GM04504 (cell line): ENCODE measurements at regions not wholly inside any gene's neighbourhood (a gene's known extent, or its start where the extent isn't known, plus 50 kb on each side); places are given as distances from the start of the nearest gene placed in this dataset.
"Not testable (repeated sequence)": the region's sequence is repeated elsewhere in the genome, so short reads cannot be mapped to it uniquely, and the experiment has no call there.

ENCODE experiments used
- DNase-seq: peaks from one replicate; pipeline ENCODE4 v3.0.0-alpha.2; 2012; ENCODE audit warnings: low read depth

- no peak for DNase-seq
Observed at GRCh38 chr22:22168941-22169867, 75.4 kb upstream of the VPREB1 start.

GRCh38 chr22:22168190-22168940 is 76.2 kb upstream of the VPREB1 start:
- DNase-seq = no peak

GRCh38 chr22:22167791-22168189 is 76.8 kb upstream of the VPREB1 start:
- DNase-seq = no peak

- no peak for DNase-seq
Observed at GRCh38 chr22:22166941-22167713, 77.5 kb upstream of the VPREB1 start.

GRCh38 chr22:22165936-22166710 is 78.5 kb upstream of the VPREB1 start:
- no peak for DNase-seq

- DNase-seq = no peak
Observed at GRCh38 chr22:22164541-22165272, 79.9 kb upstream of the VPREB1 start.

GRCh38 chr22:22161924-22162851 is 82.4 kb upstream of the VPREB1 start:
- DNase-seq = no peak

GRCh38 chr22:22160768-22161167 is 83.8 kb upstream of the VPREB1 start:
- DNase-seq = not testable (repeated sequence)

- DNase-seq = no peak
Observed at GRCh38 chr22:22159384-22159783, 85.2 kb upstream of the VPREB1 start.

- no peak for DNase-seq
Observed at GRCh38 chr22:22158965-22159364, 85.6 kb upstream of the VPREB1 start.

GRCh38 chr22:22158207-22158816 is 86.3 kb upstream of the VPREB1 start:
- no peak for DNase-seq

- no peak for DNase-seq
Observed at GRCh38 chr22:22157348-22157725, 87.2 kb upstream of the VPREB1 start.

GRCh38 chr22:22156716-22157347 is 87.8 kb upstream of the VPREB1 start:
- DNase-seq = peak; percentile 24

GRCh38 chr22:22156348-22156715 is 88.3 kb upstream of the VPREB1 start:
- no peak for DNase-seq

- no peak for DNase-seq
Observed at GRCh38 chr22:22155607-22156006, 89.0 kb upstream of the VPREB1 start.

- DNase-seq = no peak
Observed at GRCh38 chr22:22155146-22155545, 89.4 kb upstream of the VPREB1 start.

- DNase-seq = no peak
Observed at GRCh38 chr22:22154040-22154439, 90.5 kb upstream of the VPREB1 start.

- no peak for DNase-seq
Observed at GRCh38 chr22:22151308-22151707, 93.3 kb upstream of the VPREB1 start.

- no peak for DNase-seq
Observed at GRCh38 chr22:22150457-22150856, 94.1 kb upstream of the VPREB1 start.
